GM19025 (cell line): ENCODE measurements at regions not wholly inside any gene's neighbourhood (a gene's known extent, or its start where the extent isn't known, plus 50 kb on each side); places are given as distances from the start of the nearest gene placed in this dataset.

Experiments used
- ATAC-seq: cut with Tn5 transposase; IDR thresholded peaks from one replicate; pipeline ENCODE4 v1.9.1; 2021; ENCODE audit warnings: mild to moderate bottlenecking, low read depth, moderate library complexity; ENCODE audit not compliant: unreplicated experiment

DNA sequence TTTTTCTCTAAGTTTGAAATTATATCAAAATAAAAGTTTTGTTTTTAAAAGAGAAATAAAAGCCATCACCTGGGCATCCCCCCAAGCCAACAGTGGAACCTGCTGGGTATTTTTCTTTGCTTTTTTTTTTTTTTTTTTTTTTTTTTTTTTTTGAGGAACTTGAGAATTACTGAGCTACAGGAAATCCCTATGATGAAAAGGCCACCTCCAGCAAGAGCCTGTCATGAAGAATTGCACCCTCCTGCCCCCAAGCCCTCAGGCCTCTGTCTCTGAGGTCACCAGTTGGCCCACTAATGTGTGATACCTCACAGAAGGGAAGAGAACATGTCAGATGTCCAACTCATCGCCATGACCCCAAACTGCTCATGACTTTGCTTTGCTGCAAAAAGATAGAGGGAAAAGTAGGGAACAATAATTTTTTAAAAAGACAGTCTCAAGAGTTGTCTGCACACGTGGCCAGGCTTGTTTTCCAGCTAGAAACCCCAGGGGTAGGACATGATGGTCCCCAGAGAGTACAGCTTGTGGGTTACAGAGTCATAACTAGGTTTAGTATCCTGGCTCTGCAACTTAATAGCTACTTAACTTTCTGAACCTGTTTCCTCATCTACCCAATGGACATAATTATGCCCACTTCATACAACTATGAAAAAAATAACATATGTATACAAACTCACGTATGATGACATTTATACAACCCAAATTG lies 124.3 kb upstream of the EGLN3 start:
- ATAC-seq = peak; percentile 64

DNA sequence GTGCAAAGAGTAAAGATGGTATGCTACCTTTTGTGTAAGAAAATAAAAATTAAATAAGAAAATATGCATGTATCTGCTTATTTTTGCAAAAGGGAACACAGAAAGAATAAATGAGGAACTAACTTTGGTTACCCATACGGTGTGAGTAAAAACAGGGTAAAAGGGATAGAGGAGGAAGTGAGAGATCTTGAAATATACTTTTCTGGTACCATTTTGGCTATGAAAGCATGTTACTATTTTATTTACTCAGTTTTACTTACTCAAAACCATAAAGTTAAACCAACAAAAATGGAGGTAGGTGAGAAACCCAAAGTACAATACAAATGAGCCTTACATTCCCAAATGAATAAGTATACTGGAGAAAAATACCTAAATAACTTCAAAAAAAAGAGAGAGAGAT lies 122.0 kb upstream of the EGLN3 start:
- no peak for ATAC-seq

DNA sequence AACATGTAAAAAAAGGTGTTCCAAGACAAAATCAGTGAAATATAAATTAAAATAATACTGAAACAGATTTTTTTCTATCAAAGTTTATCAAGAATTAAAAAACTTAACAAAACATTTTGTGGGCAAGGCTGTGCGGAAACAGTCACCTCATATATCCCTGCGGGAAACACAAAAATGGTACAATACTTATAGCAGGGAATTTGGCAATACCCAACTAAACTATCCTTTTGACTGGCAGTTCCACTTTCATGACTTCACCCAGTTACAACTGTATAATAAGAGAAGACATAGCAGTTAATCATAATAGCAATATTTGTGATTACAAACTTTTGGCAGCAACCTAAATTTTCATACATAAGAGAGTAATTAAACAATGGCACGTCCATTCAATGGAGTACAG lies 121.5 kb upstream of the EGLN3 start:
- ATAC-seq = no peak

DNA sequence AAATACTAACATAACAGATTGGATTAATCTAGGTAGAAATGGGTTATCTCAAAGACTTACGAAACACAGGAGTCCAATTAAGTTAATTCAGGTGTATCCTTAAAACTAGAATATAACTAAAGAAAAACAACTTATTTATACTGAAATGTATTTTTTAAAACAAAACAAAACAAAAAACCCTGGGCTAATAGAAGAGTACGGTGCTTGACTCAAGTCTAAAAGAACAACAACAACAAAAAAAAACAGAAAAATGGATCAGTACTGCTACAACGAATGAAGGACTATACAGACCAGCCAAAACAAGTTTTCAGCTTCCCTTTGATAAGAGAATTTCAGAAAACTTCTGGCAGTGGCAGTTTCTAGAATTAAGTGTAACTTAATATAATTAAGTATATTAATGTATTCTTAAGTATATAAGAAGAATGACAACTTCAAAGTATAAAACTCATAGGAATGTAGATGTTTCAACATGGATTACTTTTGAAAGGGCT lies 120.1 kb upstream of the EGLN3 start:
- ATAC-seq = no peak

- no peak for ATAC-seq
Measured at GRCh38 chr14:34069854-34070582, 119.1 kb upstream of the EGLN3 start.

DNA sequence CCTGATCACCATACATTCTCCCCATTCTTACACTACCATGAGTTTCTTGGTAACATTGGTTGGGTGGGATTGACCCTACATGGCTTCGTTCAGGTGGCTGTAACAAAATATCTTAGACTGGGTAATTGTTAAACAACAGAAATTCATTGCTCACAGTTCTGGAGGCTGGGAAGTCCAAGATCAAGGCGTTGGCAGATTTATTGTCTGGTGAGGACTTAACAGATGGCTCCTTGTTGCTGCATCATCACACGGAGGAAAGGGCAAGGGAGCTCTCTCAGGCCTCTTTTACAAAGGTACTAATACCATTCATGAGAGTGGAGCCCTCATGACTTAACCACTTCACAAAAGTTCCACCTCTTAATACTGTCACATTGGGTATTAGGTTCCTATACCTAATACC lies 116.7 kb upstream of the EGLN3 start:
- no peak for ATAC-seq

DNA sequence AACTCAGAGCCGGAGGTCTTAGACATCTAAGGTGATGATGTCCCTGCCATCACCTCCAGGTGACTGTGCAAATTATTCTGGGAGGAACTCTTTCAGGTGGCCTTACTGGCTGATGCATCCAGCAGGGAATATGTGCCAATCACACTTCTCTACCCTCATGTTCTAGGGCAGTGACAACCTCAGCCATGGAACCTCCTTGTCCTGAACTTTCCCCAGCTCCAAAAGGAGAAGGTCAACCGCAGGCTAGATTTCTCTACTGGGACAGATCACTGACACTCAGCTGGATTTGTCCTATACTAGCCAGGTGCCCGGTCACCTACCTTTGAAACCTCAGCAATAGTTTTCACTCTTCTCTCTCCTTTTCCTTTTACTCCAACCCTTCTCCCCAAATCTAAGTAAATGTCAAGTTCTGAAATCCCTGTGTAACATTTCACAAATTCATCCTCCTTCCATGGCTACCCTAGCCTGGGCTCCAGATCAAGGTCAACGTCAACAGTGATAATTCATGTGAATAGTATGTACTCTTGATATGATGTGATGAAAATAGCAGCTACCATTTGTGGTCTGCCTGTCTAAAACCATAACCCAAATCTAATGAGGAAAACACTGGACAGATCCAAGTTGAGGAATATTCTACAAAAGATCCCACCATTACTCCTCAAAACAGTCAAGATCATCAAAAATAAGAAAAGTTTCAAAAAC lies 115.0 kb upstream of the EGLN3 start:
- no peak for ATAC-seq

DNA sequence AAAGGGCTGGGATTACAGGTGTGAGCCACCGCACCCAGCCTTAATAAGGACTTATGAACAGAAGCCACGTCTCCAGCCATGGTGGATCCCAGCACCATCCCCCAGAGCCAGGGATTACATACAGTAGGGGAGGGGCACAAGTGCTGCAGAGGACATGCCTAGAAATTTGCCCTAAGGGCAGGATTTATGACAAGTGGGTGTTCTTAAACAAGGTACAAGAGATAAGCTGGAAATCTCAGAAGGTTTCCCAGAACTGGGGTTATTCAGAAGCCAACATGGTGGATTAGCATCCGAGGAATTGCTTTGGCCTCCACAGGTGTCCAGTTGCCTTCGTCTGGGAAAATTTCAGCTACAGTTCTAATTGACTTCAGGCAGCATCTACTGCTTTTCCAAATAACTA lies 114.4 kb upstream of the EGLN3 start:
- no peak for ATAC-seq

DNA sequence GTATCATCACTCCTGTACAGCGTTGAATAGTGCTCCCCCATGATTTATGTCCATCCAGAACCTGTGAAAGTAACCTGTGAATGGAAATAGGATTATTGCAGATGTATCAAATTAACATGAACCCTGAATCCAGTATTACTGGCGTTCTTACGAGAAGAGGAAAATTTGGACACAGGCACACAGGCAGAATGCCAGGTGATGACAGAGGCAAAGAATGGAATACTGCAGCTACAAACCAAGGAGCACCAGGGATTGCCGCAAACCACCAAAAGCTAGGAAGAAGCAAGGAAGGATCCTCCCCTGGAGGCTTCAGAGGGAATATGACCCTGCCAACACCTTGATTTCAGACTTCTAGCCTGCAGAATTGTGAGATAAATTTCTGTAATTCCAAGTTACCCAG lies 113.5 kb upstream of the EGLN3 start:
- ATAC-seq = no peak

- no peak for ATAC-seq
Measured at GRCh38 chr14:34063470-34064164, 112.7 kb upstream of the EGLN3 start.

- no peak for ATAC-seq
Measured at GRCh38 chr14:34063042-34063441, 112.2 kb upstream of the EGLN3 start.

DNA sequence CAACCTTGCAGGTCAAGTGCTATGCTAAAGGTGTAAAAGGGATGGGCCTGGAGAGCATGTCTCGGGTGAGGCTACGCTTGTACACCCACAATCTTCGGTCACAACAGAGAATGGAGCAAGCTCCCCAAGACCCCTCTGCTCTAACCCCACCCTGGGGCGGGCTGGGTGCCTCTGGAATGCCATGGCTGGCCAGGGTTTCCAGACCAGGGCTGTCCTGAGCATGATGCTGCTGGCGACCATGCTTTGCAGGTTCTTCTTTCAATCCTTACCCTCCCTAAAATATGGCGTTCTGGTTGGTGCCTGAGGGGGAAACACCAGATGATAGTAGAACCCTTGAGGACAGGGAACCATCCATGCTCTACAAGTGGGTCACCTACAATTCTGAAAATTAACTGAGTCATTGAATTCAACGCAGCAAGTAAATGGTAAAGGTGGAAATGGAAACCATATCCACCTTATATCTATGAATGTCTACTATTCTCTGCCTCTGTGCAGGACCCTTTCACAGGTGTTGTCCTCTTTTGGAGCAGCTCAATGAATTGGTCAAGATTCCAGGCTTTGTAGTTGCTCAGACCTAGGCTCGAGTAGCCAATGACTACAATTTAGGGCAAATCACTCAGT lies 111.6 kb upstream of the EGLN3 start:
- ATAC-seq = no peak

DNA sequence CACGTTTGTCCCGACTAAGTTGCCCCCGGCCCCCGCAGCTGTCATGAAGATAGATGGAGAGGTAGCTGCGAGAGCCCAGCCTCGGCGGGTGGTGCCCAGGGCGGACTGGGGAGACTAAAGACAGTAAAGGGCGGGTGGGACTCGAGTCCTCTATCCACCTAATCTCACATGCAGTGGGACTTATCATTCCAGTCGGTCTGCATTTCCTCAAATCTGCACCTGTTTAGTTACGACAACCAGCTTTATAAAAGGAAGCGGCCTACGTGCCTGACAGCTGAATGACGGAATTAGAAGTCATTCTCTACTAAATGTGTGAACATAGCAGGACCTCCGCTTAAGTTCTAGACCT lies 109.8 kb upstream of the EGLN3 start:
- peak; percentile 5 for ATAC-seq

DNA sequence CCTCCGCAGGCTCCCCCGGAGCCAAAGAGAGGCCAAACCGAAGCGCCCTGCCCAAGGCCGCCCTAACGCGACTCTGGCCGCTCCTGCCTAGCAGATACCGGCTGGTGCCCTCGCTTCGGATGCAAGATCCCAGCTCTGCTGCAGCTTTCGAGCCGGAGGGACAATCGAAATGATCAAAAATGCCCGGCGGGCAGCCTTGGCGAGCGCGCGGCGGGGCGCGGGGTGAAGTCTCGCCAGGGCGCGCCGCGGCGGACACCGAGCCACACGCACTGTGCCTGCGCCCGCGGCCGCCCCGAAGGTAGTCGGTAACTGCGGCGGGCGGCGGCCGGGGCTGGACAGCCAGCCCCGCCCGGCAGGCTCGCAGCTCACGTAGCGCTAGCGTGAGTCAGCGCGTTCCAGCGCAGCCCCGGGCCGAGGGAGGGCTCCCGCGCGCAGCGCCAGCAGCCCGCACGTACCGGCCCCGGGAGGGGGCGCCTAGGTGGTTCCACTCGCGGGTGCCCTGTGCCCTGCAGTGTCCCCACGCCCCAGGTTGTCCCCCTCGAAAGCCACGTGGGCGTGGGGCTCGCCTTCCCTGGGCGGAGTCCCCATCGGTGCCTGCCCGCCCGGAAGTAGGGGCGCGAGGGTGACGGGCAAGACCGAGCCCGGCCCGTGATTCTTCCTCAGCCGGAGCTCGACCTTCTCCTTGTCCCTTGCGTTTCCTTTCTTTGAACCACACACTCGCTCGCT lies 109.2 kb upstream of the EGLN3 start:
- peak; percentile 79 for ATAC-seq

GRCh38 chr14:34059037-34059924 lies 108.4 kb upstream of the EGLN3 start:
- no peak for ATAC-seq

GRCh38 chr14:34058510-34058909 lies 107.6 kb upstream of the EGLN3 start:
- no peak for ATAC-seq

- no peak for ATAC-seq
Measured at GRCh38 chr14:34056046-34056445, 105.2 kb upstream of the EGLN3 start.

- no peak for ATAC-seq
Measured at GRCh38 chr14:34055157-34055950, 104.5 kb upstream of the EGLN3 start.
